ENCODE measurements at regions not wholly inside any gene's neighbourhood (a gene's known extent, or its start where the extent isn't known, plus 50 kb on each side); places are given as distances from the start of the nearest gene placed in this dataset.

- DNase-seq (ENCODE audit: low spot score): no peak
Measured at GRCh38 chr2:217717646-217718045, 285.1 kb downstream of the TNS1 start.

GRCh38 chr2:217715484-217715883, 287.3 kb downstream of the TNS1 start:
- DNase-seq (ENCODE audit: low spot score): no peak

- peak; percentile 44 for DNase-seq (ENCODE audit: low spot score)
Measured at GRCh38 chr2:217714287-217714751, 288.5 kb downstream of the TNS1 start.

- DNase-seq (ENCODE audit: low spot score): peak; percentile 59
Measured at GRCh38 chr2:217713395-217714286, 289.2 kb downstream of the TNS1 start.

- no peak for DNase-seq (ENCODE audit: low spot score)
Measured at GRCh38 chr2:217712431-217712830, 290.4 kb downstream of the TNS1 start.

GRCh38 chr2:217711188-217711587, 291.6 kb downstream of the TNS1 start:
- DNase-seq (ENCODE audit: low spot score): no peak

GRCh38 chr2:217710211-217710765, 292.5 kb downstream of the TNS1 start:
- no peak for DNase-seq (ENCODE audit: low spot score)

GRCh38 chr2:217709478-217710210, 293.2 kb downstream of the TNS1 start:
- DNase-seq (ENCODE audit: low spot score): no peak

GRCh38 chr2:217707131-217707611, 295.6 kb downstream of the TNS1 start:
- DNase-seq (ENCODE audit: low spot score): no peak

- DNase-seq (ENCODE audit: low spot score): no peak
Measured at GRCh38 chr2:217706513-217706912, 296.3 kb downstream of the TNS1 start.

GRCh38 chr2:217706095-217706494, 296.7 kb downstream of the TNS1 start:
- no peak for DNase-seq (ENCODE audit: low spot score)

- DNase-seq (ENCODE audit: low spot score): no peak
Measured at GRCh38 chr2:217705461-217705860, 297.3 kb downstream of the TNS1 start.

GRCh38 chr2:217703999-217704398, 298.8 kb downstream of the TNS1 start:
- DNase-seq (ENCODE audit: low spot score): no peak

GRCh38 chr2:217703102-217703501, 299.7 kb downstream of the TNS1 start:
- DNase-seq (ENCODE audit: low spot score): no peak

- no peak for DNase-seq (ENCODE audit: low spot score)
Measured at GRCh38 chr2:217701622-217702021, 301.2 kb downstream of the TNS1 start.

GRCh38 chr2:217698691-217699090, 304.1 kb downstream of the TNS1 start:
- no peak for DNase-seq (ENCODE audit: low spot score)

- no peak for DNase-seq (ENCODE audit: low spot score)
Measured at GRCh38 chr2:217695033-217695520, 307.7 kb downstream of the TNS1 start.

GRCh38 chr2:217694291-217694690, 308.5 kb downstream of the TNS1 start:
- no peak for DNase-seq (ENCODE audit: low spot score)

GRCh38 chr2:217693363-217693762, 309.4 kb downstream of the TNS1 start:
- DNase-seq (ENCODE audit: low spot score): no peak

GRCh38 chr2:217691920-217692666, 310.7 kb downstream of the TNS1 start:
- no peak for DNase-seq (ENCODE audit: low spot score)

- no peak for DNase-seq (ENCODE audit: low spot score)
Measured at GRCh38 chr2:217691516-217691915, 311.3 kb downstream of the TNS1 start.

- DNase-seq (ENCODE audit: low spot score): no peak
Measured at GRCh38 chr2:217689053-217689452, 313.7 kb downstream of the TNS1 start.

Measured in SW480 (cell line).